Uterus (tissue), 3 donors: ENCODE measurements at regions not wholly inside any gene's neighbourhood (a gene's known extent, or its start where the extent isn't known, plus 50 kb on each side); places are given as distances from the start of the nearest gene placed in this dataset.

Experiments used
- DNase-seq, 2 donors: peaks; one replicate each; pipeline ENCODE4 v3.0.0-alpha.2; 2019 to 2020
- H3K27ac ChIP-seq, 2 donors: fragments of 200-600 bp; sonication (generic); 1 replicate in 1 of 2; 2 replicates in 1 of 2; pipeline ENCODE4 v1.5.1; 2016 to 2018
- H3K27me3 ChIP-seq, 2 donors: fragments of 200-600 bp; sonication (generic); one replicate each; pipeline ENCODE4 v1.5.1; 2018 to 2019; ENCODE audit warnings: control low read depth in 1 of 2
- H3K36me3 ChIP-seq, 2 donors: fragments of 200-600 bp; sonication (generic); one replicate each; pipeline ENCODE4 v1.5.1; 2019; ENCODE audit warnings: control low read depth in 1 of 2
- H3K4me1 ChIP-seq, 2 donors: fragments of 200-600 bp; sonication (generic); one replicate each; pipeline ENCODE4 v1.5.1; 2018 to 2019; ENCODE audit warnings: control low read depth in 1 of 2
- H3K4me3 ChIP-seq, 2 donors: fragments of 200-600 bp; sonication (generic); 1 replicate in 1 of 2; 2 replicates in 1 of 2; pipeline ENCODE4 v1.5.1; 2018 to 2019; ENCODE audit warnings: mild to moderate bottlenecking in 1 of 2
- H3K9me3 ChIP-seq, 2 donors: fragments of 200-600 bp; sonication (generic); one replicate each; pipeline ENCODE4 v1.5.1; 2019; ENCODE audit warnings: control low read depth in 1 of 2
- POLR2A ChIP-seq, 2 donors: fragments of 450-650 bp; IDR thresholded peaks; one replicate each; pipeline ENCODE4 v1.6.1; 2016; ENCODE audit warnings: antibody characterized with exemption in 2 of 2, mild to moderate bottlenecking in 1 of 2, moderate library complexity in 1 of 2
- intact Hi-C: fragments of 100-400 bp; cut with DNase I; formaldehyde crosslinking; loops from one replicate; pipeline ENCODE4 v1.15.1; 2023; ENCODE audit warnings: low total_unique reads
- TF ChIP-seq, protein P1 (sequence below), 4 experiments: fragments of 200-600 bp in 2 of 4; fragments of 450-650 bp in 2 of 4; sonication (generic) in 2 of 4; IDR thresholded peaks; one replicate each; pipeline ENCODE4 v1.5.1; 2016 to 2019; ENCODE audit warnings: antibody characterized with exemption in 4 of 4, mild to moderate bottlenecking in 2 of 4, moderate library complexity in 1 of 4
- donor health status: DM: yes; HTN: yes; CAD: no.

DNA sequence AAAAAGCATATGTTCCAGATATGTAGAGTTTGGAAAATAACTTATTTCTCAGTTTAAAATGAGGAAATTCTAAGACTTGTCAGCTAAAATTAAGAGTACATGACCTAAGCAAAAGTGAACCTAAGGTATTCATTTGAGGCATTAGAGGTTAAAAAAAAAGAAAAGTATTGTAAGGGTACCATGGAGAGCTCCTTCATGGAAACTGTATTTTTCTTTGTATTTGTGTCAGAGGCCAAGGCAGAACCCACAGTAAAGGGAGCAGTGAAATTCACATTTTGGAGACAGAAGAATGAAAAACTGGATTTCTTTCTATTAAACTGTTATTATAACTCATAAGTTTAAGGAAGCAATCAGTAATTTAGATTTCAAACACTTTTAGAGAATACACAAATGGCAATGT, 1494.8 kb downstream of the KCNT2 start:
- intact Hi-C loops = no loop called here
- Histone ChIP-seq H3K27me3 (no peaks in the 10 kb centered on the region), H3K4me1 (no peaks in the 10 kb centered on the region), H3K27ac (no peak overlapping the region), H3K9me3 (no peaks in the 10 kb centered on the region), H3K4me3 (no peak overlapping the region), H3K36me3 (no peaks in the 10 kb centered on the region)
- TF ChIP-seq, protein P1, sequence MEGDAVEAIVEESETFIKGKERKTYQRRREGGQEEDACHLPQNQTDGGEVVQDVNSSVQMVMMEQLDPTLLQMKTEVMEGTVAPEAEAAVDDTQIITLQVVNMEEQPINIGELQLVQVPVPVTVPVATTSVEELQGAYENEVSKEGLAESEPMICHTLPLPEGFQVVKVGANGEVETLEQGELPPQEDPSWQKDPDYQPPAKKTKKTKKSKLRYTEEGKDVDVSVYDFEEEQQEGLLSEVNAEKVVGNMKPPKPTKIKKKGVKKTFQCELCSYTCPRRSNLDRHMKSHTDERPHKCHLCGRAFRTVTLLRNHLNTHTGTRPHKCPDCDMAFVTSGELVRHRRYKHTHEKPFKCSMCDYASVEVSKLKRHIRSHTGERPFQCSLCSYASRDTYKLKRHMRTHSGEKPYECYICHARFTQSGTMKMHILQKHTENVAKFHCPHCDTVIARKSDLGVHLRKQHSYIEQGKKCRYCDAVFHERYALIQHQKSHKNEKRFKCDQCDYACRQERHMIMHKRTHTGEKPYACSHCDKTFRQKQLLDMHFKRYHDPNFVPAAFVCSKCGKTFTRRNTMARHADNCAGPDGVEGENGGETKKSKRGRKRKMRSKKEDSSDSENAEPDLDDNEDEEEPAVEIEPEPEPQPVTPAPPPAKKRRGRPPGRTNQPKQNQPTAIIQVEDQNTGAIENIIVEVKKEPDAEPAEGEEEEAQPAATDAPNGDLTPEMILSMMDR (IDR thresholded peaks at IDR 0.05) = no peak
- no peak for TF ChIP-seq POLR2A (IDR thresholded peaks at IDR 0.05)
- DNase-seq = no peak

- Histone ChIP-seq H3K36me3 (no peaks in the 10 kb centered on the region), H3K4me1 (no peaks in the 10 kb centered on the region), H3K27me3 (no peaks in the 10 kb centered on the region), H3K4me3 (no peak overlapping the region), H3K27ac (no peak overlapping the region), H3K9me3 (no peaks in the 10 kb centered on the region)
- intact Hi-C loops = no loop called here
- no peak for TF ChIP-seq POLR2A (IDR thresholded peaks at IDR 0.05)
- DNase-seq = no peak
Measured at GRCh38 chr1:195105773-195106172, 1502.5 kb downstream of the KCNT2 start.

DNA sequence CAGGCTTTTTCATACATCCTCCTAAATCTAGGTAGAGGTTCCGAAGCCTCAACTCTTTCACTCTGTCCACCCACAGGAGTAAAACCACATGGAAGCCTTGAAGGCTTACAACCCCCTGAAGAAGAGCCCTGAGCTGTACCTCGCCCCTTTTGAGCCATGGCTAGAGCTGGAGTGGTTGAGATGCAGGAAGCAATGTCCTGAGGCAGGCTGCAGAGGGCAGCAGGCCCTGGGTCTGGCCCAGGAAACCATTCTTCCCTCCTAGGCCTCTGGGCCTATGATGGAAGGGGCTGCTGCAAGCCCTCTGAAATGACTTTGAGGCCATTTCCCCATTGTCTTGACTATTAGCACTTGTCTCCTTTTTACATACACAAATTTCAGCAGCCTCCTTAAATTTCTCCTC, 1503.0 kb downstream of the KCNT2 start:
- H3K36me3 ChIP-seq = no peaks in the 10 kb centered on the region
- no peaks in the 10 kb centered on the region for H3K9me3 ChIP-seq
- no peaks in the 10 kb centered on the region for H3K4me1 ChIP-seq
- H3K27ac ChIP-seq = no peak overlapping the region
- TF ChIP-seq POLR2A (IDR thresholded peaks at IDR 0.05) = no peak
- TF ChIP-seq, protein P1 (IDR thresholded peaks at IDR 0.05) = no peak
- no peak overlapping the region for H3K4me3 ChIP-seq
- H3K27me3 ChIP-seq = no peaks in the 10 kb centered on the region
- DNase-seq = no peak
- intact Hi-C loops = no loop called here

DNA sequence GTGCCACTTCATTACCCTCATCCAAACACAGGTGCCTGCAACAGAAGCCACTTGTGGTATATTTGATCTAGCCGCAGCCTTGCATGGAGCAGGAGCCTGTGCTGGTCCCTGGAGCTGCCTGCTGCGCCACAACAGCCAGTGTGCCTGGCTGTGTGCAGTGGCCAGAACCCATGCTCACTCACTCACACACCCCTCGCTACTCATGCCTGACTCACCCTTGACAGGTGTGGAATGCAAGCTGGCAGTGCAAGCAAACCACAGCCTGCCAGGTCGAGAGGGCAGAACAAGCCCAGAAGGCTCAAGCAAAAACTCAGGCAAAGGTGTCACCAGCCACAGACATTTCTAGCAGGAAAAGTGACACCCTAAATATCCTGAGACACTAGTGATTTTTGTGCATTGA, 1510.9 kb downstream of the KCNT2 start:
- no peaks in the 10 kb centered on the region for H3K36me3 ChIP-seq
- no peaks in the 10 kb centered on the region for H3K4me1 ChIP-seq
- DNase-seq = no peak
- H3K27me3 ChIP-seq = no peaks in the 10 kb centered on the region
- intact Hi-C loops = no loop called here
- no peak overlapping the region for H3K4me3 ChIP-seq
- H3K27ac ChIP-seq = no peak overlapping the region
- no peaks in the 10 kb centered on the region for H3K9me3 ChIP-seq
- TF ChIP-seq, protein P1 (IDR thresholded peaks at IDR 0.05) = no peak

DNA sequence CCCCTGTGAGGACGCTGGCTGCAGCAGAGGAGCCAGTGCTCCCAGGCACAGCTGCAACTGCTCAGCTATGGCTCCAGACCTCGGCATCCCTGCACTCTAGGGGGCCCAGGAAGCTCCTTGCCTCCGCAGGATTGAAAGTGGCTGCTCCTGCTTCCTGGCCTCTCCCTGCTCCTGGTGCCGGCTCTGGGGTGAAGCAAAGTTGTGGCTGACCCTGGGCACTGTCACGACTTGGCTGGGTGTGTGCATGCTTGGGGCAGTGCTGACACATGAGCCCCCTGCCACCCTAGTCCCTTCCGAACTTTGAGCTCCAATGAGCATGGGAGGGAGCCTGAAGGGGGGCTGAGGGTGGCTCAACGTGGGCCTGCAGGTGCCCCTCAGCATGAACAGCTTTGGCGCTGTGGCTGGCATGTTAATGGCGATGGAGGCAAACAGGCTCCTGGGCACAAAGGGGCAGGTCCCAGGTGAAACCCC, 1512.2 kb downstream of the KCNT2 start:
- Histone ChIP-seq H3K4me3 (no peak overlapping the region), H3K27ac (no peak overlapping the region), H3K36me3 (no peaks in the 10 kb centered on the region), H3K9me3 (no peaks in the 10 kb centered on the region), H3K4me1 (no peaks in the 10 kb centered on the region), H3K27me3 (no peaks in the 10 kb centered on the region)
- intact Hi-C loops = no loop called here
- TF ChIP-seq, protein P1 (IDR thresholded peaks at IDR 0.05) = no peak
- TF ChIP-seq POLR2A (IDR thresholded peaks at IDR 0.05) = no peak
- DNase-seq = no peak

- no peak overlapping the region for H3K27ac ChIP-seq
- no peak overlapping the region for H3K4me3 ChIP-seq
- no peaks in the 10 kb centered on the region for H3K4me1 ChIP-seq
Measured at GRCh38 chr1:195085196-195085595, 1523.0 kb downstream of the KCNT2 start.

More at GRCh38 chr1:195085196-195085595, 1523.0 kb downstream of the KCNT2 start:
- DNase-seq = no peak
- Histone ChIP-seq H3K27me3 (no peaks in the 10 kb centered on the region), H3K9me3 (no peaks in the 10 kb centered on the region), H3K36me3 (no peaks in the 10 kb centered on the region)
- TF ChIP-seq, protein P1 (IDR thresholded peaks at IDR 0.05) = no peak
- TF ChIP-seq POLR2A (IDR thresholded peaks at IDR 0.05) = no peak
- intact Hi-C loops = no loop called here
